SH-SY5Y (cell line): ENCODE measurements at regions not wholly inside any gene's neighbourhood (a gene's known extent, or its start where the extent isn't known, plus 50 kb on each side); places are given as distances from the start of the nearest gene placed in this dataset.

ENCODE experiments used
- GATA2 ChIP-seq: IDR thresholded peaks from 2 replicates; pipeline ENCODE4 v1.6.1; 2011; ENCODE audit warnings: mild to moderate bottlenecking, low read depth, low read length
- GATA3 ChIP-seq: IDR thresholded peaks from 2 replicates; pipeline ENCODE4 v1.6.1; 2011; ENCODE audit warnings: low read depth, mild to moderate bottlenecking, low read length, moderate library complexity

- TF ChIP-seq GATA2 (no peak), GATA3 (no peak)
These were observed 1271.3 kb downstream of the ROBO1 start for GRCh38 chr3:78496501-78496900.

- no peak for TF ChIP-seq GATA3
- TF ChIP-seq GATA2, result no peak
These were observed 1270.8 kb downstream of the ROBO1 start for GRCh38 chr3:78497021-78497420.

- TF ChIP-seq GATA2 (no peak), GATA3 (no peak)
These were observed 1270.0 kb downstream of the ROBO1 start for GRCh38 chr3:78497767-78498166.

- TF ChIP-seq GATA3 (no peak), GATA2 (no peak)
These were observed 1261.7 kb downstream of the ROBO1 start for GRCh38 chr3:78506061-78506460.

GRCh38 chr3:78506581-78507195 lies 1261.1 kb downstream of the ROBO1 start:
- TF ChIP-seq GATA3 (no peak), GATA2 (no peak)

- TF ChIP-seq GATA2, result no peak
- TF ChIP-seq GATA3, result no peak
These were observed 1260.4 kb downstream of the ROBO1 start for GRCh38 chr3:78507196-78507984.

GRCh38 chr3:78511840-78512239 lies 1256.0 kb downstream of the ROBO1 start:
- no peak for TF ChIP-seq GATA2
- TF ChIP-seq GATA3, result no peak

GRCh38 chr3:78516437-78516836 lies 1251.4 kb downstream of the ROBO1 start:
- TF ChIP-seq GATA2 (no peak), GATA3 (no peak)

- TF ChIP-seq GATA2 (no peak), GATA3 (no peak)
These were observed 1250.9 kb downstream of the ROBO1 start for GRCh38 chr3:78516937-78517336.

GRCh38 chr3:78517965-78518364 lies 1249.8 kb downstream of the ROBO1 start:
- TF ChIP-seq GATA3 (no peak), GATA2 (no peak)

GRCh38 chr3:78519281-78519680 lies 1248.5 kb downstream of the ROBO1 start:
- TF ChIP-seq GATA3 (no peak), GATA2 (no peak)

- no peak for TF ChIP-seq GATA3
- no peak for TF ChIP-seq GATA2
These were observed 1238.2 kb downstream of the ROBO1 start for GRCh38 chr3:78529601-78530000.

- TF ChIP-seq GATA2, result no peak
- no peak for TF ChIP-seq GATA3
These were observed 1227.3 kb downstream of the ROBO1 start for GRCh38 chr3:78540485-78540884.

- TF ChIP-seq GATA3, result no peak
- no peak for TF ChIP-seq GATA2
These were observed 1222.0 kb downstream of the ROBO1 start for GRCh38 chr3:78545827-78546226.
